Gastroesophageal sphincter (tissue), 4 donors: ENCODE measurements at regions not wholly inside any gene's neighbourhood (a gene's known extent, or its start where the extent isn't known, plus 50 kb on each side); places are given as distances from the start of the nearest gene placed in this dataset.
A peak's percentile ranks its signal among the peaks of the same experiment; 100 is the strongest.

Experiments used
- ATAC-seq: fragments of 150-250 bp; one replicate; pipeline ENCODE4 v1.9.1; 2016; ENCODE audit warnings: mild to moderate bottlenecking, moderate library complexity
- H3K27ac ChIP-seq, 4 donors: fragments of 200-600 bp; sonication (generic) in 3 of 4; 1 replicate in 3 of 4; 2 replicates in 1 of 4; pipeline ENCODE4 v1.5.1; 2016 to 2019
- H3K27me3 ChIP-seq: fragments of 200-600 bp; sonication (generic); one replicate; pipeline ENCODE4 v1.5.1; 2019
- H3K36me3 ChIP-seq, 2 donors: fragments of 200-600 bp; sonication (generic); one replicate each; pipeline ENCODE4 v1.5.1; 2019; ENCODE audit warnings: control low read depth in 1 of 2
- H3K4me1 ChIP-seq, 3 donors: fragments of 200-600 bp; sonication (generic); 1 replicate in 2 of 3; 2 replicates in 1 of 3; pipeline ENCODE4 v1.5.1; 2016 to 2019; ENCODE audit warnings: control low read depth in 2 of 3
- H3K4me3 ChIP-seq, 2 donors: fragments of 200-600 bp; sonication (generic); one replicate each; pipeline ENCODE4 v1.5.1; 2019; ENCODE audit warnings: mild to moderate bottlenecking in 1 of 2, moderate library complexity in 1 of 2
- H3K9me3 ChIP-seq, 3 donors: fragments of 200-600 bp; sonication (generic); one replicate each; pipeline ENCODE4 v1.5.1; 2017 to 2019; ENCODE audit warnings: control low read depth in 2 of 3
- EP300 ChIP-seq: sonication (generic); formaldehyde crosslinking; IDR thresholded peaks from one replicate; pipeline ENCODE4 v1.6.1; 2017; ENCODE audit warnings: antibody characterized with exemption, mild to moderate bottlenecking
- POLR2A ChIP-seq, 2 donors: fragments of 450-650 bp; IDR thresholded peaks; one replicate each; pipeline ENCODE4 v1.6.1; 2017; ENCODE audit warnings: antibody characterized with exemption in 2 of 2, mild to moderate bottlenecking in 2 of 2, moderate library complexity in 1 of 2
- POLR2AphosphoS5 ChIP-seq: sonication (generic); formaldehyde crosslinking; IDR thresholded peaks from one replicate; pipeline ENCODE4 v1.6.1; 2017; ENCODE audit warnings: antibody characterized with exemption
- WGBS, 2 donors: methylation state at CpG; one replicate each; pipeline ENCODE4 v1.1.5; 2018; ENCODE audit warnings: low coverage in 1 of 2; 5-methylcytosine and 5-hydroxymethylcytosine counted together
- TF ChIP-seq, protein P1 (sequence below), 4 experiments: fragments of 200-600 bp in 2 of 4; fragments of 450-650 bp in 2 of 4; sonication (generic) in 1 of 4; IDR thresholded peaks; one replicate each; pipeline ENCODE4 v1.5.1; 2017 to 2019; ENCODE audit warnings: antibody characterized with exemption in 4 of 4, mild to moderate bottlenecking in 2 of 4, moderate library complexity in 2 of 4

DNA sequence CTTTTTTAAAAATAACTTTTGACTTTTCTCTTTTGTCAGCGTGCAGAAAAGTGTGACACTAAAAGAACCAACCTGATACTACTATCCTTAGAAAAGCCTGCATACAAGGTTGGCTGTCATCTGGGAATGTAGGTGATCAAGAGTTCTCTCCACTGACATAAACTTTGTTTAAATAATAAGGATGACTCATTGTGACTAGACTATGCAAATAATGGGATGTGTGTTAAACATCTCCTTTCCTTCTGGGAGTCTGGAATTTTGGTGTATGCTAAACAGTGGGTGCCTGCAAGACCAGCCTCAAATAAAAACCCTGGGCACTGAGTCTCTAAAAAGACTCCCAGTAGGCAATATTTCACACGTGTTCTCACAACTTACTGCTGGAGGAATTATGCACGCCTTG is 373.4 kb downstream of the CNTNAP4 start:
- TF ChIP-seq POLR2AphosphoS5 (no peak), POLR2A (IDR thresholded peaks at IDR 0.05) (no peak), EP300 (no peak)
- TF ChIP-seq, protein P1, sequence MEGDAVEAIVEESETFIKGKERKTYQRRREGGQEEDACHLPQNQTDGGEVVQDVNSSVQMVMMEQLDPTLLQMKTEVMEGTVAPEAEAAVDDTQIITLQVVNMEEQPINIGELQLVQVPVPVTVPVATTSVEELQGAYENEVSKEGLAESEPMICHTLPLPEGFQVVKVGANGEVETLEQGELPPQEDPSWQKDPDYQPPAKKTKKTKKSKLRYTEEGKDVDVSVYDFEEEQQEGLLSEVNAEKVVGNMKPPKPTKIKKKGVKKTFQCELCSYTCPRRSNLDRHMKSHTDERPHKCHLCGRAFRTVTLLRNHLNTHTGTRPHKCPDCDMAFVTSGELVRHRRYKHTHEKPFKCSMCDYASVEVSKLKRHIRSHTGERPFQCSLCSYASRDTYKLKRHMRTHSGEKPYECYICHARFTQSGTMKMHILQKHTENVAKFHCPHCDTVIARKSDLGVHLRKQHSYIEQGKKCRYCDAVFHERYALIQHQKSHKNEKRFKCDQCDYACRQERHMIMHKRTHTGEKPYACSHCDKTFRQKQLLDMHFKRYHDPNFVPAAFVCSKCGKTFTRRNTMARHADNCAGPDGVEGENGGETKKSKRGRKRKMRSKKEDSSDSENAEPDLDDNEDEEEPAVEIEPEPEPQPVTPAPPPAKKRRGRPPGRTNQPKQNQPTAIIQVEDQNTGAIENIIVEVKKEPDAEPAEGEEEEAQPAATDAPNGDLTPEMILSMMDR (IDR thresholded peaks at IDR 0.05), result no peak
- Histone ChIP-seq H3K4me3 (no peak overlapping the region), H3K9me3 (no peaks in the 10 kb centered on the region), H3K27me3 (no peaks in the 10 kb centered on the region), H3K36me3 (no peaks in the 10 kb centered on the region), H3K27ac (no peak overlapping the region), H3K4me1 (no peaks in the 10 kb centered on the region)
- ATAC-seq, result no peak
- WGBS, 2 donors, result 51 to 66% methylated on average over 3 of the region's 3 CpGs

DNA sequence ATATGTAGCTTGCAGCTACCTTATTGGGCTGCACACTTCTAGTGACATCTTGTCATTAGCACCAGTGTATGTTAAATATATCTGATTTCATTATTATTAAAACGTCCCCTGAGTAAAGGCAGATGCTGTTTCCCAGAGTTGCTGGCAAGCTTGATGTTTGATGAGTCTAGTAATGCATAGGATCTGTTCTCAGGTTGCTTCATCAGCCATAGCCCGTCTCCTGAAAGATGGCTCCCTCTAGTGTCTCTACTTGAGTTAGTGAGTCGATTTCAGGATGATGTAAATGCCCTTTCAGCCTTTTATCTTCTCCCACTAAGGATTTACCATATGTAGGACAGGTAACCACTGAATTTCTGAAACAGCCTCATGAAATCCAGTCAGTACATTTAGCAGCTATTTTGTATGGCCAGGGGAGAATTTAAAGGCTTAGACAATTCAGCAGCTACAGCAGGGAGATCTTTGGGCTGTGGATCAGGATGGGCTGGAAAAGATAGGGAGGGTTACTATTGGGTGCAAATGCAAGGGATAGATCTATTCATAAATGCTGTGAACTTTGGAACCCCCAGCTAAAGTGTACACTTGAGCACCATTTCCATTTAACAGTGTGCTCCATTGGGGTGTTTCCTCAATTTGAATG is 376.3 kb downstream of the CNTNAP4 start:
- Histone ChIP-seq H3K36me3 (no peaks in the 10 kb centered on the region), H3K4me1 (no peaks in the 10 kb centered on the region), H3K9me3 (no peaks in the 10 kb centered on the region), H3K27me3 (no peaks in the 10 kb centered on the region), H3K4me3 (no peak overlapping the region), H3K27ac (no peak overlapping the region)
- WGBS, 2 donors, result 0 to 3% methylated on average over 3 of the region's 3 CpGs
- TF ChIP-seq POLR2A (IDR thresholded peaks at IDR 0.05) (no peak), EP300 (no peak), POLR2AphosphoS5 (no peak)
- TF ChIP-seq, protein P1 (IDR thresholded peaks at IDR 0.05), result peak in 3 of 4 experiments; percentile 8 to 35 (median 20)
- no peak for ATAC-seq

DNA sequence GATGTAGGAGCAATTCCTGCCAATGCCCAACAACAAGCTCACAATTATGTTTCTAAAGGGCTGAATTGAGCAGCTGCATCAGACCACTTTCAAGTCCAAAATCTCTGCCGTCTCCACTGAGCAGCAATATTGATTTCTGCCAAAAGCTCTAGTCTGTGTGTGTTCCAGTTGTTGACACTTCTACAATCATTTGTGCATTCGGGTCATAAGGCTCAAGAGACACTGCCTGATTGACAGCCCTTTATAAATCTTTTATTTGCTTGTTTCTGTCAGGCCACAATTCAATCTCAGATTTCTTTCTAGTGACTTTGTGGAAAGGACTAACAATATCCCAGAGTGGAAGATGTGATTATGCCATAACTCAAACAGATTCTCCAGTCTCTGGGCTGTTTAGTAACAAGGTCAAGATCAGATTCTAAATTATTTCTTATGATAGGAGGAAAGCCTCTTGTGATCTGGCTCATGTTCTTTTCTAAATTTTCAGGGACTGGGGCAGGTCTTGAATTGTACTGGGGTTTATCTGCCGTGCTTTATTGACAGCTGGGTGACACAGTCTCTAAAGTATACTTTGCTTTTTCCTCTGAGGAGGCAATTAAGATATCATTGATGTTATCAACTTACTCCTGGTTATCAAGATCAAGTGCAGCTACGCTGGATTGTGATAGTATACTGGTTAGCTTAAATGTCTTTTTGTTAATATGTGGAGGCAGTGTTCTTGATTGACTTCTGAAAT is 377.1 kb downstream of the CNTNAP4 start:
- no peak for TF ChIP-seq POLR2A (IDR thresholded peaks at IDR 0.05)
- no peak for TF ChIP-seq EP300
- TF ChIP-seq, protein P1 (IDR thresholded peaks at IDR 0.05), result no peak
- no peak overlapping the region for H3K4me3 ChIP-seq
- ATAC-seq, result no peak
- no peaks in the 10 kb centered on the region for H3K4me1 ChIP-seq
- 65 to 78% methylated on average over 4 of the region's 4 CpGs for WGBS, 2 donors
- no peaks in the 10 kb centered on the region for H3K9me3 ChIP-seq
- H3K27ac ChIP-seq, result no peak overlapping the region
- no peaks in the 10 kb centered on the region for H3K27me3 ChIP-seq
- H3K36me3 ChIP-seq, result no peaks in the 10 kb centered on the region

DNA sequence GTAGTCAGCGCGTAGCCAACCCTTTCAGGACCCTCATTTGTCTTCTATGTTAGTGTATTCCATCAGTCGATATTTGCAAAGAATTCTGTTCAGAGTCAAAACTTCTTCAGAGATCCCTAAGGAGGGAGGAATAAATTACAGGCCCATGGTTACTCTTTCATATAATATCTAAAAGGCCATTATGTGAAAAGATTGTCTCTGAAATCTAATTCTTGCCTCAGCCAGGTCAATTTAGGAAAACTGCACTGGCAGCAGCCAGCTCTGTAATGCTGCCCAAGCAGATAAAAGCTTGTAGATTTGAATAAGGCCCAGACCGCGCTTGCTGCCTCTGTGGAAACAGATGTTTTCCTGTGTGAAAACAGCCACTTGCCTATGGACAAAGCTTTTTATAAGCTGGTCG is 379.8 kb downstream of the CNTNAP4 start:
- no peak for ATAC-seq
- H3K4me1 ChIP-seq, result no peaks in the 10 kb centered on the region
- no peak overlapping the region for H3K4me3 ChIP-seq
- TF ChIP-seq EP300, result no peak
- TF ChIP-seq, protein P1 (IDR thresholded peaks at IDR 0.05), result no peak
- no peak for TF ChIP-seq POLR2A (IDR thresholded peaks at IDR 0.05)
- no peaks in the 10 kb centered on the region for H3K9me3 ChIP-seq
- no peaks in the 10 kb centered on the region for H3K27me3 ChIP-seq
- no peak overlapping the region for H3K27ac ChIP-seq
- no peaks in the 10 kb centered on the region for H3K36me3 ChIP-seq
- WGBS, 2 donors, result 61 to 72% methylated on average over 6 of the region's 6 CpGs

DNA sequence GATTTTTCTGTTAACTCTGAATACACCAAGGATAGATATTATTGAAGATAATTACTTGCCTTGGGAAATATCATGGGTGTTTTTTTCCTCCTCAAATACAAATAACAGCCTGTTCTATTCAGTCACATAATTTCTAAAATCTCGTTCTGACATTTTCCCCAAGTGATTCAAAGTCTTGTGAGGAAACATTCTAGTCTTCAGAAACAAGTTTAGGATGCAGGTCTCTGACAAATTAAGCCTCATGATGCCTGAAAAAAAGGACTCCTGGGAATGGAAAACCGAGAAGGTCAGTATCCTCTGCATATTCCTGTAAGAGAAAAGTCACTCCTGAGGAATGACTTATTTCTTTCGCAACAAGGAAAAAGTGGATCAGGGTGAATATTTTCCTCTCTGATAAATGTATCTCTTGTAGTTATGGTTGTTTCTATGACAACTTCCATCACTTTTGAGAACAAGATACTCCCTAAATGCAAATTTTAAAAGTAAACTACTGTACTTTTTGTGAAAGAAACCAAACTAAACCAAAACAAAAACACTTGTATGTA is 384.6 kb downstream of the CNTNAP4 start:
- Histone ChIP-seq H3K27me3 (no peaks in the 10 kb centered on the region), H3K27ac (no peak overlapping the region), H3K4me3 (no peak overlapping the region), H3K36me3 (no peaks in the 10 kb centered on the region), H3K9me3 (no peaks in the 10 kb centered on the region), H3K4me1 (no peaks in the 10 kb centered on the region)
- TF ChIP-seq POLR2AphosphoS5, result no peak
- no peak for TF ChIP-seq POLR2A (IDR thresholded peaks at IDR 0.05)
- 63 to 65% methylated on average over 3 of the region's 3 CpGs for WGBS, 2 donors
- ATAC-seq, result no peak
